ENCODE measurements at regions not wholly inside any gene's neighbourhood (a gene's known extent, or its start where the extent isn't known, plus 50 kb on each side); places are given as distances from the start of the nearest gene placed in this dataset.

DNA sequence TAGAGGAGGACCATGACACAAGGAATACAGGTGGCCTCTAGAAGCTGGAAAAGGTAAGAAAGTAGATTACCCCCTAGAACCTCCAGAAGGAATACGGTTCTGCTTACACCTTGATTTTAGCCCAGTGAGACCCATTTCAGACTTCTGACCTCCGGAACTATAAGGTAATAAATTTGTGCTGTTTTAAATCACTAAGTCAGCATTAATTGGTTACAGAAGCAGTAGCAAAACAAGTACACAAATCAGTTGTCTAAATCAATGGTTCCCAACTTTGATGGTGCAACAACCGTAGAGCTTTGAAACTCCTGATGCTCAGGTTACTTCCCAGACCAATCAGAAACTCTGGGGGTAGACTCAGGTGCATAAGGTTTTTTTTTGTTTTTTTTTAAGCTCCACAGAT, 113.6 kb downstream of the RTL9 start:
- no peak overlapping the region for H2BK12ac ChIP-seq (ENCODE audit: insufficient read length, low read depth, low read length)
- no peak overlapping the region for H3K18ac ChIP-seq (ENCODE audit: insufficient read length, low read depth, low read length)
- H2BK5ac ChIP-seq (ENCODE audit: insufficient read length, low read length) = no peak overlapping the region
- no peak overlapping the region for H3K14ac ChIP-seq (ENCODE audit: insufficient read depth, low read length)
- H3K9ac ChIP-seq (ENCODE audit: extremely low read depth, insufficient read length, low read length) = no peak overlapping the region
- no peak overlapping the region for H3K56ac ChIP-seq (ENCODE audit: insufficient read length, low read depth, low read length)
- Mint-ChIP-seq H3K27me3 (ENCODE audit: low read depth) (peaks cover 1% of the 10 kb centered on the region; the same call in 1 of the 2 replicates), H3K27ac (no peak overlapping the region), H3K9me3 (peaks cover 1 to 5% of the 10 kb centered on the region in 2 experiments; a peak in 3 of 5 replicates), H3K4me1 (no peaks in the 10 kb centered on the region), H3K4me3 (no peak overlapping the region), H3K36me3 (ENCODE audit: insufficient read depth in 1 of 3, low read depth in 3 of 3) (no peaks in the 10 kb centered on the region; a peak in 1 of 7 replicates)
- H2AFZ ChIP-seq (ENCODE audit: low read length) = no peak overlapping the region
- H2BK120ac ChIP-seq (ENCODE audit: low read depth, low read length, poor library complexity, severe bottlenecking) = no peak overlapping the region
- WGBS (ENCODE audit: extremely low coverage, insufficient read length, low lambda C conversion rate) = no CpG with 5 or more reads among the region's 3 CpGs
- no peak overlapping the region for H3K27ac ChIP-seq (ENCODE audit: insufficient read length, low read depth, low read length)
- no peak overlapping the region for H4K5ac ChIP-seq (ENCODE audit: insufficient read length, low read depth, low read length)
- no peaks in the 10 kb centered on the region for H3K23me2 ChIP-seq (ENCODE audit: insufficient read length, low read depth, low read length, poor library complexity, severe bottlenecking)
- H3T11ph ChIP-seq (ENCODE audit: low read length) = no peak overlapping the region
- H3K9me3 ChIP-seq (ENCODE audit: control insufficient read depth, low read depth, low read length) = no peaks in the 10 kb centered on the region
- no peak overlapping the region for H3K4ac ChIP-seq (ENCODE audit: low read depth, low read length)
- H3K79me1 ChIP-seq (ENCODE audit: insufficient read depth, low read depth, low read length, poor library complexity, severe bottlenecking) = no peaks in the 10 kb centered on the region
- no peaks in the 10 kb centered on the region for H3K79me2 ChIP-seq (ENCODE audit: insufficient read depth, low read length)
- TF ChIP-seq, protein P1, sequence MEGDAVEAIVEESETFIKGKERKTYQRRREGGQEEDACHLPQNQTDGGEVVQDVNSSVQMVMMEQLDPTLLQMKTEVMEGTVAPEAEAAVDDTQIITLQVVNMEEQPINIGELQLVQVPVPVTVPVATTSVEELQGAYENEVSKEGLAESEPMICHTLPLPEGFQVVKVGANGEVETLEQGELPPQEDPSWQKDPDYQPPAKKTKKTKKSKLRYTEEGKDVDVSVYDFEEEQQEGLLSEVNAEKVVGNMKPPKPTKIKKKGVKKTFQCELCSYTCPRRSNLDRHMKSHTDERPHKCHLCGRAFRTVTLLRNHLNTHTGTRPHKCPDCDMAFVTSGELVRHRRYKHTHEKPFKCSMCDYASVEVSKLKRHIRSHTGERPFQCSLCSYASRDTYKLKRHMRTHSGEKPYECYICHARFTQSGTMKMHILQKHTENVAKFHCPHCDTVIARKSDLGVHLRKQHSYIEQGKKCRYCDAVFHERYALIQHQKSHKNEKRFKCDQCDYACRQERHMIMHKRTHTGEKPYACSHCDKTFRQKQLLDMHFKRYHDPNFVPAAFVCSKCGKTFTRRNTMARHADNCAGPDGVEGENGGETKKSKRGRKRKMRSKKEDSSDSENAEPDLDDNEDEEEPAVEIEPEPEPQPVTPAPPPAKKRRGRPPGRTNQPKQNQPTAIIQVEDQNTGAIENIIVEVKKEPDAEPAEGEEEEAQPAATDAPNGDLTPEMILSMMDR (conservative IDR thresholded peaks at IDR 0.05) = no peak
- no peaks in the 10 kb centered on the region for H3K4me1 ChIP-seq (ENCODE audit: insufficient read depth, low read length)
- DNase-seq = no peak
- no peak overlapping the region for H2AK5ac ChIP-seq (ENCODE audit: insufficient read length, low read length)
- no peak overlapping the region for H3K4me2 ChIP-seq (ENCODE audit: insufficient read depth, insufficient read length, low read length)
- H2BK20ac ChIP-seq (ENCODE audit: low read depth, low read length, poor library complexity, severe bottlenecking) = no peak overlapping the region
- H4K20me1 ChIP-seq (ENCODE audit: control insufficient read depth, insufficient read depth, insufficient read length) = no peaks in the 10 kb centered on the region
- H4K91ac ChIP-seq (ENCODE audit: insufficient read length, low read depth, low read length) = no peak overlapping the region
- no peak overlapping the region for H3K23ac ChIP-seq (ENCODE audit: insufficient read length, low read depth, low read length)
- H3K27me3 ChIP-seq (ENCODE audit: insufficient read depth, low read length) = no peaks in the 10 kb centered on the region
- no peak overlapping the region for H4K8ac ChIP-seq (replicated peaks; ENCODE audit: insufficient read length, low read depth, low read length)
- H2BK15ac ChIP-seq (ENCODE audit: low read depth, low read length) = no peak overlapping the region

Measured in H9 (cell line).